ENCODE measurements at regions not wholly inside any gene's neighbourhood (a gene's known extent, or its start where the extent isn't known, plus 50 kb on each side); places are given as distances from the start of the nearest gene placed in this dataset.

- DNase-seq = no peak
- no peak overlapping the region for H3K27ac ChIP-seq
- no peak for TF ChIP-seq CTCF (IDR thresholded peaks at IDR 0.05)
- no peak for ATAC-seq
- H3K36me3 ChIP-seq = no peaks in the 10 kb centered on the region
- H3K4me3 ChIP-seq = no peak overlapping the region
- H3K27me3 ChIP-seq = no peaks in the 10 kb centered on the region
- H3K4me1 ChIP-seq = no peaks in the 10 kb centered on the region
- intact Hi-C loops (cut with DNase I) = no loop called here
- H3K9me3 ChIP-seq = peaks cover 0 to 14% of the 10 kb centered on the region in 2 donors
Observed at GRCh38 chr3:6039971-6040370, 820.9 kb upstream of the GRM7 start.

GRCh38 chr3:6041894-6042293, 819.0 kb upstream of the GRM7 start:
- Histone ChIP-seq H3K27ac (no peak overlapping the region), H3K4me3 (no peak overlapping the region), H3K4me1 (no peaks in the 10 kb centered on the region), H3K36me3 (no peaks in the 10 kb centered on the region), H3K9me3 (peaks cover 0 to 8% of the 10 kb centered on the region in 2 donors), H3K27me3 (no peaks in the 10 kb centered on the region)
- no peak for DNase-seq
- no peak for TF ChIP-seq CTCF (IDR thresholded peaks at IDR 0.05)
- no peak for ATAC-seq
- intact Hi-C loops (cut with DNase I) = no loop called here

GRCh38 chr3:6047016-6047415, 813.9 kb upstream of the GRM7 start:
- no peaks in the 10 kb centered on the region for H3K27me3 ChIP-seq
- DNase-seq (no peak), ATAC-seq (no peak)
- no peak overlapping the region for H3K27ac ChIP-seq
- intact Hi-C loops (cut with DNase I) = no loop called here
- H3K36me3 ChIP-seq = no peaks in the 10 kb centered on the region
- TF ChIP-seq CTCF (IDR thresholded peaks at IDR 0.05) = no peak
- H3K4me3 ChIP-seq = no peak overlapping the region
- H3K4me1 ChIP-seq = no peaks in the 10 kb centered on the region
- H3K9me3 ChIP-seq = peaks cover 0 to 52% of the 10 kb centered on the region in 2 donors

- ATAC-seq (no peak), DNase-seq (no peak)
- H3K36me3 ChIP-seq = no peaks in the 10 kb centered on the region
- H3K27ac ChIP-seq = no peak overlapping the region
- H3K27me3 ChIP-seq = no peaks in the 10 kb centered on the region
- H3K4me1 ChIP-seq = no peaks in the 10 kb centered on the region
- intact Hi-C loops (cut with DNase I) = no loop called here
- TF ChIP-seq CTCF (IDR thresholded peaks at IDR 0.05) = no peak
- H3K9me3 ChIP-seq = no peaks in the 10 kb centered on the region
- no peak overlapping the region for H3K4me3 ChIP-seq
Observed at GRCh38 chr3:6060251-6060650, 800.7 kb upstream of the GRM7 start.

GRCh38 chr3:6062261-6063187, 798.4 kb upstream of the GRM7 start:
- Histone ChIP-seq H3K4me1 (no peaks in the 10 kb centered on the region), H3K4me3 (no peak overlapping the region), H3K36me3 (no peaks in the 10 kb centered on the region), H3K27ac (no peak overlapping the region), H3K9me3 (no peaks in the 10 kb centered on the region), H3K27me3 (no peaks in the 10 kb centered on the region)
- DNase-seq (peak in 1 of 4 donors; percentile 16), ATAC-seq (no peak)
- no peak for TF ChIP-seq CTCF (IDR thresholded peaks at IDR 0.05)
- intact Hi-C loops (cut with DNase I) = no loop called here
